GM21367 (cell line): ENCODE measurements at regions not wholly inside any gene's neighbourhood (a gene's known extent, or its start where the extent isn't known, plus 50 kb on each side); places are given as distances from the start of the nearest gene placed in this dataset.
"Not testable (repeated sequence)": the region's sequence is repeated elsewhere in the genome, so short reads cannot be mapped to it uniquely, and the experiment has no call there.

Experiments
- ATAC-seq: cut with Tn5 transposase; IDR thresholded peaks from one replicate; pipeline ENCODE4 v1.9.1; 2021; ENCODE audit not compliant: unreplicated experiment

- no peak for ATAC-seq
Observed at GRCh38 chr12:34219046-34219770, 196.9 kb downstream of the ALG10 start.

- not testable (repeated sequence) for ATAC-seq
Observed at GRCh38 chr12:34220079-34220478, 197.8 kb downstream of the ALG10 start.

GRCh38 chr12:34223640-34224039 lies 201.3 kb downstream of the ALG10 start:
- no peak for ATAC-seq

- ATAC-seq: not testable (repeated sequence)
Observed at GRCh38 chr12:34226044-34226443, 203.7 kb downstream of the ALG10 start.

GRCh38 chr12:34228046-34228445 lies 205.8 kb downstream of the ALG10 start:
- not testable (repeated sequence) for ATAC-seq

GRCh38 chr12:34229033-34229432 lies 206.7 kb downstream of the ALG10 start:
- not testable (repeated sequence) for ATAC-seq

GRCh38 chr12:34233618-34234017 lies 211.3 kb downstream of the ALG10 start:
- ATAC-seq: no peak

GRCh38 chr12:34236073-34236472 lies 213.8 kb downstream of the ALG10 start:
- ATAC-seq: no peak

GRCh38 chr12:34244608-34245007 lies 222.3 kb downstream of the ALG10 start:
- no peak for ATAC-seq

GRCh38 chr12:34249271-34249670 lies 227.0 kb downstream of the ALG10 start:
- ATAC-seq: no peak

- not testable (repeated sequence) for ATAC-seq
Observed at GRCh38 chr12:34251879-34252278, 229.6 kb downstream of the ALG10 start.

GRCh38 chr12:34253674-34254073 lies 231.4 kb downstream of the ALG10 start:
- ATAC-seq: no peak

- no peak for ATAC-seq
Observed at GRCh38 chr12:34257093-34257492, 234.8 kb downstream of the ALG10 start.

- not testable (repeated sequence) for ATAC-seq
Observed at GRCh38 chr12:34262140-34262539, 239.8 kb downstream of the ALG10 start.

- ATAC-seq: no peak
Observed at GRCh38 chr12:34264110-34264509, 241.8 kb downstream of the ALG10 start.

- not testable (repeated sequence) for ATAC-seq
Observed at GRCh38 chr12:34273703-34274102, 251.4 kb downstream of the ALG10 start.

GRCh38 chr12:34275129-34275528 lies 252.8 kb downstream of the ALG10 start:
- ATAC-seq: no peak

GRCh38 chr12:34286483-34286882 lies 264.2 kb downstream of the ALG10 start:
- ATAC-seq: no peak

GRCh38 chr12:34286934-34287333 lies 264.6 kb downstream of the ALG10 start:
- no peak for ATAC-seq

- no peak for ATAC-seq
Observed at GRCh38 chr12:34287437-34287836, 265.1 kb downstream of the ALG10 start.

GRCh38 chr12:34287986-34288962 lies 266.0 kb downstream of the ALG10 start:
- no peak for ATAC-seq

- no peak for ATAC-seq
Observed at GRCh38 chr12:34288963-34289345, 266.7 kb downstream of the ALG10 start.
